CD8-positive, alpha-beta memory T cell (primary cell): ENCODE measurements at regions not wholly inside any gene's neighbourhood (a gene's known extent, or its start where the extent isn't known, plus 50 kb on each side); places are given as distances from the start of the nearest gene placed in this dataset.

Experiments
- CTCF ChIA-PET: fragments of 350-600 bp; sonication (Branson Sonifier 250); formaldehyde crosslinking; loops from one replicate; lab custom pipeline; 2021; ENCODE audit warnings: antibody characterized with exemption; lab: Charles Lee
- POLR2A ChIA-PET: fragments of 350-600 bp; sonication (Branson Sonifier 250); formaldehyde crosslinking; loops from one replicate; lab custom pipeline; 2021; ENCODE audit warnings: antibody characterized with exemption; lab: Charles Lee
- DNase-seq, 5 donors: peaks; one replicate each; pipeline versions ENCODE4 v3.0.0 to v3.0.0-alpha.2; 2020 to 2022; ENCODE audit warnings: mixed read lengths in 1 of 5
- H3K27ac ChIP-seq: one replicate; pipeline ENCODE4 v1.7.0; 2013; ENCODE audit warnings: low read depth, mild to moderate bottlenecking, low read length, moderate library complexity
- H3K27me3 ChIP-seq: 2 replicates; pipeline ENCODE4 v1.7.0; 2013; ENCODE audit warnings: low read length, mild to moderate bottlenecking; ENCODE audit not compliant: insufficient read depth, poor library complexity, severe bottlenecking
- H3K36me3 ChIP-seq: 2 replicates; pipeline ENCODE4 v1.7.0; 2013; ENCODE audit warnings: mild to moderate bottlenecking, low read length, moderate library complexity; ENCODE audit not compliant: insufficient read depth
- H3K4me1 ChIP-seq: 2 replicates; pipeline ENCODE4 v1.7.0; 2013; ENCODE audit warnings: mild to moderate bottlenecking, low read length, moderate library complexity; ENCODE audit not compliant: insufficient read depth
- H3K4me3 ChIP-seq: 2 replicates; pipeline ENCODE4 v1.7.0; 2013; ENCODE audit warnings: mild to moderate bottlenecking, low read length
- H3K9me3 ChIP-seq: 2 replicates; pipeline ENCODE4 v1.7.0; 2013; ENCODE audit warnings: mild to moderate bottlenecking, low read length
- H3K27ac Mint-ChIP-seq, 8 donors: one replicate each; pipeline ENCODE4 v1.8.0; 2020 to 2021; ENCODE audit warnings: mixed read lengths in 8 of 8, mild to moderate bottlenecking in 6 of 8, inconsistent platforms in 3 of 8, moderate library complexity in 3 of 8
- H3K27me3 Mint-ChIP-seq, 2 donors: one replicate each; pipeline ENCODE4 v1.8.0; 2020 to 2021; ENCODE audit warnings: mixed read lengths in 2 of 2, mild to moderate bottlenecking in 1 of 2, moderate library complexity in 1 of 2
- H3K36me3 Mint-ChIP-seq, 3 donors: one replicate each; pipeline ENCODE4 v1.8.0; 2020 to 2021; ENCODE audit warnings: mixed read lengths in 3 of 3, inconsistent platforms in 1 of 3, mild to moderate bottlenecking in 1 of 3
- H3K4me1 Mint-ChIP-seq, 3 donors: one replicate each; pipeline ENCODE4 v1.8.0; 2020 to 2021; ENCODE audit warnings: mixed read lengths in 3 of 3, inconsistent platforms in 1 of 3, mild to moderate bottlenecking in 1 of 3
- H3K4me3 Mint-ChIP-seq, 7 donors: one replicate each; pipeline ENCODE4 v1.8.0; 2020 to 2021; ENCODE audit warnings: mixed read lengths in 7 of 7, mild to moderate bottlenecking in 6 of 7, moderate library complexity in 4 of 7, inconsistent platforms in 2 of 7
- H3K9me3 Mint-ChIP-seq, 5 donors: one replicate each; pipeline ENCODE4 v1.8.0; 2020 to 2022; ENCODE audit warnings: mixed read lengths in 5 of 5, mild to moderate bottlenecking in 3 of 5, moderate library complexity in 2 of 5, inconsistent platforms in 1 of 5

- Mint-ChIP-seq H3K4me3 (no peak overlapping the region), H3K9me3 (peaks cover 0 to 2% (median 0%) of the 10 kb centered on the region in 5 donors), H3K27me3 (no peaks in the 10 kb centered on the region), H3K4me1 (no peaks in the 10 kb centered on the region), H3K36me3 (no peaks in the 10 kb centered on the region), H3K27ac (no peak overlapping the region)
- DNase-seq = no peak
- ChIA-PET CTCF (no interaction called here), POLR2A (no interaction called here)
- Histone ChIP-seq H3K36me3 (no peaks in the 10 kb centered on the region), H3K4me1 (no peaks in the 10 kb centered on the region), H3K4me3 (no peak overlapping the region), H3K9me3 (no peaks in the 10 kb centered on the region), H3K27ac (no peak overlapping the region), H3K27me3 (no peaks in the 10 kb centered on the region)
Measured at GRCh38 chr3:168620854-168621253, 525.1 kb upstream of the GOLIM4 start.

- Mint-ChIP-seq H3K4me3 (no peak overlapping the region), H3K27me3 (no peaks in the 10 kb centered on the region), H3K36me3 (no peaks in the 10 kb centered on the region), H3K9me3 (peaks cover 0 to 2% (median 0%) of the 10 kb centered on the region in 5 donors), H3K27ac (no peak overlapping the region), H3K4me1 (no peaks in the 10 kb centered on the region)
- Histone ChIP-seq H3K4me3 (no peak overlapping the region), H3K27ac (no peak overlapping the region), H3K4me1 (no peaks in the 10 kb centered on the region), H3K9me3 (no peaks in the 10 kb centered on the region), H3K36me3 (no peaks in the 10 kb centered on the region), H3K27me3 (no peaks in the 10 kb centered on the region)
- ChIA-PET CTCF (no interaction called here), POLR2A (no interaction called here)
- no peak for DNase-seq
Measured at GRCh38 chr3:168618827-168619470, 523.2 kb upstream of the GOLIM4 start.

- H3K4me3 ChIP-seq = no peak overlapping the region
- ChIA-PET CTCF (no interaction called here), POLR2A (no interaction called here)
- no peaks in the 10 kb centered on the region for H3K36me3 Mint-ChIP-seq
- no peak overlapping the region for H3K27ac Mint-ChIP-seq
- H3K9me3 ChIP-seq = no peaks in the 10 kb centered on the region
- no peaks in the 10 kb centered on the region for H3K4me1 Mint-ChIP-seq
- no peak overlapping the region for H3K4me3 Mint-ChIP-seq
- no peaks in the 10 kb centered on the region for H3K27me3 ChIP-seq
- no peaks in the 10 kb centered on the region for H3K36me3 ChIP-seq
- H3K9me3 Mint-ChIP-seq = peaks cover 0 to 2% (median 0%) of the 10 kb centered on the region in 5 donors
- DNase-seq = no peak
- H3K27ac ChIP-seq = no peak overlapping the region
- no peaks in the 10 kb centered on the region for H3K27me3 Mint-ChIP-seq
- no peaks in the 10 kb centered on the region for H3K4me1 ChIP-seq
Measured at GRCh38 chr3:168617658-168618057, 521.9 kb upstream of the GOLIM4 start.

GRCh38 chr3:168616915-168617314 lies 521.2 kb upstream of the GOLIM4 start:
- ChIA-PET POLR2A (no interaction called here), CTCF (no interaction called here)

GRCh38 chr3:168615493-168616020 lies 519.8 kb upstream of the GOLIM4 start:
- no peak for DNase-seq
- Histone ChIP-seq H3K27me3 (no peaks in the 10 kb centered on the region), H3K4me3 (no peak overlapping the region), H3K9me3 (no peaks in the 10 kb centered on the region), H3K27ac (no peak overlapping the region), H3K4me1 (no peaks in the 10 kb centered on the region), H3K36me3 (no peaks in the 10 kb centered on the region)
- Mint-ChIP-seq H3K36me3 (no peaks in the 10 kb centered on the region), H3K4me1 (no peaks in the 10 kb centered on the region), H3K4me3 (no peak overlapping the region), H3K27me3 (no peaks in the 10 kb centered on the region), H3K9me3 (peaks cover 0 to 2% (median 0%) of the 10 kb centered on the region in 5 donors), H3K27ac (no peak overlapping the region)
- ChIA-PET CTCF (no interaction called here), POLR2A (no interaction called here)

More at GRCh38 chr3:168616915-168617314, 521.2 kb upstream of the GOLIM4 start:
- Mint-ChIP-seq H3K4me3 (no peak overlapping the region), H3K36me3 (no peaks in the 10 kb centered on the region), H3K9me3 (peaks cover 0 to 2% (median 0%) of the 10 kb centered on the region in 5 donors), H3K27me3 (no peaks in the 10 kb centered on the region), H3K4me1 (no peaks in the 10 kb centered on the region), H3K27ac (no peak overlapping the region)
- H3K4me1 ChIP-seq = no peaks in the 10 kb centered on the region
- H3K9me3 ChIP-seq = no peaks in the 10 kb centered on the region
- no peak overlapping the region for H3K27ac ChIP-seq
- no peaks in the 10 kb centered on the region for H3K36me3 ChIP-seq
- no peak overlapping the region for H3K4me3 ChIP-seq
- no peak for DNase-seq
- no peaks in the 10 kb centered on the region for H3K27me3 ChIP-seq

GRCh38 chr3:168613151-168613550 lies 517.4 kb upstream of the GOLIM4 start:
- H3K27ac ChIP-seq = no peak overlapping the region
- Mint-ChIP-seq H3K9me3 (peaks cover 0 to 7% (median 0%) of the 10 kb centered on the region in 5 donors), H3K4me3 (no peak overlapping the region), H3K27ac (no peak overlapping the region), H3K36me3 (no peaks in the 10 kb centered on the region), H3K4me1 (no peaks in the 10 kb centered on the region), H3K27me3 (no peaks in the 10 kb centered on the region)
- DNase-seq = no peak
- POLR2A ChIA-PET = no interaction called here
- no peak overlapping the region for H3K4me3 ChIP-seq
- H3K36me3 ChIP-seq = no peaks in the 10 kb centered on the region
- H3K27me3 ChIP-seq = no peaks in the 10 kb centered on the region
- no peaks in the 10 kb centered on the region for H3K9me3 ChIP-seq
- CTCF ChIA-PET = no interaction called here
- no peaks in the 10 kb centered on the region for H3K4me1 ChIP-seq

- Mint-ChIP-seq H3K27ac (no peak overlapping the region), H3K4me1 (no peaks in the 10 kb centered on the region)
- POLR2A ChIA-PET = no interaction called here
Measured at GRCh38 chr3:168612671-168613070, 516.9 kb upstream of the GOLIM4 start.

GRCh38 chr3:168611826-168612225 lies 516.1 kb upstream of the GOLIM4 start:
- Mint-ChIP-seq H3K27ac (no peak overlapping the region), H3K9me3 (peaks cover 0 to 7% (median 0%) of the 10 kb centered on the region in 5 donors), H3K27me3 (no peaks in the 10 kb centered on the region), H3K4me1 (no peaks in the 10 kb centered on the region), H3K36me3 (no peaks in the 10 kb centered on the region), H3K4me3 (no peak overlapping the region)
- no peak overlapping the region for H3K4me3 ChIP-seq
- POLR2A ChIA-PET = no interaction called here
- H3K27ac ChIP-seq = no peak overlapping the region
- DNase-seq = no peak
- no peaks in the 10 kb centered on the region for H3K4me1 ChIP-seq
- CTCF ChIA-PET = no interaction called here
- no peaks in the 10 kb centered on the region for H3K36me3 ChIP-seq
- H3K27me3 ChIP-seq = no peaks in the 10 kb centered on the region
- H3K9me3 ChIP-seq = no peaks in the 10 kb centered on the region

More at GRCh38 chr3:168612671-168613070, 516.9 kb upstream of the GOLIM4 start:
- Histone ChIP-seq H3K27me3 (no peaks in the 10 kb centered on the region), H3K4me1 (no peaks in the 10 kb centered on the region), H3K27ac (no peak overlapping the region), H3K36me3 (no peaks in the 10 kb centered on the region), H3K4me3 (no peak overlapping the region), H3K9me3 (no peaks in the 10 kb centered on the region)
- no peak for DNase-seq
- H3K9me3 Mint-ChIP-seq = peaks cover 0 to 7% (median 0%) of the 10 kb centered on the region in 5 donors
- H3K4me3 Mint-ChIP-seq = no peak overlapping the region
- no peaks in the 10 kb centered on the region for H3K27me3 Mint-ChIP-seq
- H3K36me3 Mint-ChIP-seq = no peaks in the 10 kb centered on the region
- CTCF ChIA-PET = no interaction called here
